Epidermal melanocyte (primary cell): ENCODE measurements at regions not wholly inside any gene's neighbourhood (a gene's known extent, or its start where the extent isn't known, plus 50 kb on each side); places are given as distances from the start of the nearest gene placed in this dataset.
"Not testable (repeated sequence)": the region's sequence is repeated elsewhere in the genome, so short reads cannot be mapped to it uniquely, and the experiment has no call there.

Experiments used
- DNase-seq: peaks from one replicate; pipeline ENCODE4 v3.0.0; 2011; ENCODE audit warnings: low spot score; ENCODE audit not compliant: insufficient read length

GRCh38 chr13:67390462-67391086, 160.4 kb upstream of the PCDH9 start:
- no peak for DNase-seq

- DNase-seq: no peak
Measured at GRCh38 chr13:67389171-67389570, 159.0 kb upstream of the PCDH9 start.

- not testable (repeated sequence) for DNase-seq
Measured at GRCh38 chr13:67383109-67383757, 153.1 kb upstream of the PCDH9 start.

GRCh38 chr13:67377919-67378318, 147.8 kb upstream of the PCDH9 start:
- DNase-seq: no peak

GRCh38 chr13:67374391-67374790, 144.3 kb upstream of the PCDH9 start:
- DNase-seq: no peak

- no peak for DNase-seq
Measured at GRCh38 chr13:67372868-67373464, 142.8 kb upstream of the PCDH9 start.

- DNase-seq: no peak
Measured at GRCh38 chr13:67369895-67370660, 139.9 kb upstream of the PCDH9 start.

- DNase-seq: no peak
Measured at GRCh38 chr13:67367399-67367798, 137.3 kb upstream of the PCDH9 start.

GRCh38 chr13:67366533-67366932, 136.4 kb upstream of the PCDH9 start:
- DNase-seq: no peak

- no peak for DNase-seq
Measured at GRCh38 chr13:67355812-67356476, 125.8 kb upstream of the PCDH9 start.

GRCh38 chr13:67353941-67354340, 123.8 kb upstream of the PCDH9 start:
- no peak for DNase-seq

- no peak for DNase-seq
Measured at GRCh38 chr13:67353031-67353430, 122.9 kb upstream of the PCDH9 start.

GRCh38 chr13:67351909-67352308, 121.8 kb upstream of the PCDH9 start:
- DNase-seq: no peak

GRCh38 chr13:67351114-67351513, 121.0 kb upstream of the PCDH9 start:
- no peak for DNase-seq

GRCh38 chr13:67343777-67344176, 113.6 kb upstream of the PCDH9 start:
- DNase-seq: no peak

GRCh38 chr13:67341406-67341805, 111.3 kb upstream of the PCDH9 start:
- no peak for DNase-seq

GRCh38 chr13:67330149-67330548, 100.0 kb upstream of the PCDH9 start:
- no peak for DNase-seq

- DNase-seq: no peak
Measured at GRCh38 chr13:67328895-67329294, 98.8 kb upstream of the PCDH9 start.

GRCh38 chr13:67318860-67319259, 88.7 kb upstream of the PCDH9 start:
- no peak for DNase-seq

GRCh38 chr13:67318398-67318797, 88.3 kb upstream of the PCDH9 start:
- no peak for DNase-seq

GRCh38 chr13:67314405-67314804, 84.3 kb upstream of the PCDH9 start:
- DNase-seq: no peak
